Neuron (in vitro differentiated cells): ENCODE measurements at regions not wholly inside any gene's neighbourhood (a gene's known extent, or its start where the extent isn't known, plus 50 kb on each side); places are given as distances from the start of the nearest gene placed in this dataset.

Experiments
- H2AFZ ChIP-seq: one replicate; pipeline ENCODE4 v1.6.1; 2013; ENCODE audit warnings: low read depth, mild to moderate bottlenecking, inconsistent platforms, low read length, moderate library complexity
- H3K27me3 ChIP-seq: one replicate; pipeline ENCODE4 v1.6.1; 2013; ENCODE audit warnings: low read length; ENCODE audit not compliant: insufficient read depth
- H3K36me3 ChIP-seq: one replicate; pipeline ENCODE4 v1.6.1; 2013; ENCODE audit warnings: low read length; ENCODE audit not compliant: insufficient read depth
- H3K4me1 ChIP-seq: one replicate; pipeline ENCODE4 v1.6.1; 2013; ENCODE audit warnings: low read length; ENCODE audit not compliant: insufficient read depth
- H3K4me3 ChIP-seq: 2 replicates; pipeline ENCODE4 v1.5.1; 2013; ENCODE audit warnings: mild to moderate bottlenecking, low read length, moderate library complexity
- H3K9me3 ChIP-seq: one replicate; pipeline ENCODE4 v1.6.1; 2013; ENCODE audit warnings: low read length

- Histone ChIP-seq H3K4me3 (no peak overlapping the region), H2AFZ (no peak overlapping the region), H3K4me1 (no peaks in the 10 kb centered on the region), H3K9me3 (no peaks in the 10 kb centered on the region), H3K36me3 (no peaks in the 10 kb centered on the region), H3K27me3 (no peaks in the 10 kb centered on the region)
These were observed 184.7 kb upstream of the HSF2 start for GRCh38 chr6:122214605-122215318.

GRCh38 chr6:122220254-122220653 lies 179.2 kb upstream of the HSF2 start:
- Histone ChIP-seq H3K4me3 (no peak overlapping the region), H3K9me3 (no peaks in the 10 kb centered on the region), H3K36me3 (no peaks in the 10 kb centered on the region), H3K27me3 (no peaks in the 10 kb centered on the region), H2AFZ (no peak overlapping the region), H3K4me1 (no peaks in the 10 kb centered on the region)

- H3K9me3 ChIP-seq: no peaks in the 10 kb centered on the region
These were observed 176.7 kb upstream of the HSF2 start for GRCh38 chr6:122222761-122223160.

GRCh38 chr6:122223251-122223650 lies 176.2 kb upstream of the HSF2 start:
- Histone ChIP-seq H3K36me3 (no peaks in the 10 kb centered on the region), H3K4me3 (no peak overlapping the region), H3K27me3 (no peaks in the 10 kb centered on the region), H3K9me3 (no peaks in the 10 kb centered on the region), H3K4me1 (no peaks in the 10 kb centered on the region), H2AFZ (no peak overlapping the region)

More at GRCh38 chr6:122222761-122223160, 176.7 kb upstream of the HSF2 start:
- Histone ChIP-seq H3K4me1 (no peaks in the 10 kb centered on the region), H2AFZ (no peak overlapping the region), H3K36me3 (no peaks in the 10 kb centered on the region), H3K4me3 (no peak overlapping the region), H3K27me3 (no peaks in the 10 kb centered on the region)

- H2AFZ ChIP-seq: no peak overlapping the region
- no peaks in the 10 kb centered on the region for H3K27me3 ChIP-seq
- H3K4me3 ChIP-seq: no peak overlapping the region
- no peaks in the 10 kb centered on the region for H3K4me1 ChIP-seq
- H3K9me3 ChIP-seq: no peaks in the 10 kb centered on the region
- no peaks in the 10 kb centered on the region for H3K36me3 ChIP-seq
These were observed 160.6 kb upstream of the HSF2 start for GRCh38 chr6:122238861-122239260.

- Histone ChIP-seq H3K4me1 (no peaks in the 10 kb centered on the region), H3K36me3 (no peaks in the 10 kb centered on the region), H3K9me3 (no peaks in the 10 kb centered on the region), H3K27me3 (no peaks in the 10 kb centered on the region), H2AFZ (no peak overlapping the region), H3K4me3 (no peak overlapping the region)
These were observed 152.4 kb upstream of the HSF2 start for GRCh38 chr6:122246906-122247658.

- H3K36me3 ChIP-seq: no peaks in the 10 kb centered on the region
- no peaks in the 10 kb centered on the region for H3K27me3 ChIP-seq
- H2AFZ ChIP-seq: no peak overlapping the region
- no peaks in the 10 kb centered on the region for H3K9me3 ChIP-seq
- H3K4me3 ChIP-seq: no peak overlapping the region
- no peaks in the 10 kb centered on the region for H3K4me1 ChIP-seq
These were observed 151.3 kb upstream of the HSF2 start for GRCh38 chr6:122248001-122248669.

GRCh38 chr6:122248844-122249243 lies 150.6 kb upstream of the HSF2 start:
- Histone ChIP-seq H3K4me3 (no peak overlapping the region), H3K36me3 (no peaks in the 10 kb centered on the region), H3K27me3 (no peaks in the 10 kb centered on the region), H3K9me3 (no peaks in the 10 kb centered on the region), H2AFZ (no peak overlapping the region), H3K4me1 (no peaks in the 10 kb centered on the region)

- Histone ChIP-seq H3K4me3 (no peak overlapping the region), H3K9me3 (no peaks in the 10 kb centered on the region), H3K4me1 (no peaks in the 10 kb centered on the region), H2AFZ (no peak overlapping the region), H3K36me3 (no peaks in the 10 kb centered on the region), H3K27me3 (no peaks in the 10 kb centered on the region)
These were observed 140.6 kb upstream of the HSF2 start for GRCh38 chr6:122258839-122259238.

GRCh38 chr6:122264557-122264956 lies 134.9 kb upstream of the HSF2 start:
- no peaks in the 10 kb centered on the region for H3K9me3 ChIP-seq
- H2AFZ ChIP-seq: no peak overlapping the region
- H3K4me3 ChIP-seq: no peak overlapping the region
- H3K27me3 ChIP-seq: no peaks in the 10 kb centered on the region
- no peaks in the 10 kb centered on the region for H3K36me3 ChIP-seq
- H3K4me1 ChIP-seq: no peaks in the 10 kb centered on the region

- Histone ChIP-seq H3K36me3 (no peaks in the 10 kb centered on the region), H3K4me3 (no peak overlapping the region), H3K27me3 (no peaks in the 10 kb centered on the region), H2AFZ (no peak overlapping the region), H3K4me1 (no peaks in the 10 kb centered on the region), H3K9me3 (no peaks in the 10 kb centered on the region)
These were observed 133.7 kb upstream of the HSF2 start for GRCh38 chr6:122265755-122266154.

GRCh38 chr6:122268394-122268793 lies 131.1 kb upstream of the HSF2 start:
- Histone ChIP-seq H3K4me3 (no peak overlapping the region), H3K36me3 (no peaks in the 10 kb centered on the region), H3K4me1 (no peaks in the 10 kb centered on the region), H2AFZ (no peak overlapping the region), H3K27me3 (no peaks in the 10 kb centered on the region), H3K9me3 (no peaks in the 10 kb centered on the region)

- no peaks in the 10 kb centered on the region for H3K27me3 ChIP-seq
- no peak overlapping the region for H3K4me3 ChIP-seq
- no peaks in the 10 kb centered on the region for H3K9me3 ChIP-seq
- no peak overlapping the region for H2AFZ ChIP-seq
- H3K4me1 ChIP-seq: no peaks in the 10 kb centered on the region
- H3K36me3 ChIP-seq: no peaks in the 10 kb centered on the region
These were observed 122.8 kb upstream of the HSF2 start for GRCh38 chr6:122276637-122277036.
